GM19193 (cell line): ENCODE measurements at regions not wholly inside any gene's neighbourhood (a gene's known extent, or its start where the extent isn't known, plus 50 kb on each side); places are given as distances from the start of the nearest gene placed in this dataset.

Experiments
- POLR2A ChIP-seq: IDR thresholded peaks from 4 replicates; pipeline ENCODE4 v1.6.1; 2011; ENCODE audit not compliant: insufficient read depth, insufficient read length; ENCODE audit errors: extremely low read depth

GRCh38 chr6:113308266-113308665 lies 548.9 kb upstream of the MARCKS start:
- no peak for TF ChIP-seq POLR2A

GRCh38 chr6:113313841-113314240 lies 543.3 kb upstream of the MARCKS start:
- no peak for TF ChIP-seq POLR2A

GRCh38 chr6:113315165-113315564 lies 542.0 kb upstream of the MARCKS start:
- no peak for TF ChIP-seq POLR2A

- no peak for TF ChIP-seq POLR2A
These were observed 541.3 kb upstream of the MARCKS start for GRCh38 chr6:113315879-113316278.

- no peak for TF ChIP-seq POLR2A
These were observed 539.7 kb upstream of the MARCKS start for GRCh38 chr6:113317442-113317841.

- no peak for TF ChIP-seq POLR2A
These were observed 539.1 kb upstream of the MARCKS start for GRCh38 chr6:113317891-113318574.

GRCh38 chr6:113318575-113318917 lies 538.6 kb upstream of the MARCKS start:
- TF ChIP-seq POLR2A, result no peak

GRCh38 chr6:113320653-113321052 lies 536.5 kb upstream of the MARCKS start:
- TF ChIP-seq POLR2A, result no peak

- TF ChIP-seq POLR2A, result no peak
These were observed 530.4 kb upstream of the MARCKS start for GRCh38 chr6:113326781-113327180.

GRCh38 chr6:113328886-113329381 lies 528.2 kb upstream of the MARCKS start:
- no peak for TF ChIP-seq POLR2A

- no peak for TF ChIP-seq POLR2A
These were observed 527.1 kb upstream of the MARCKS start for GRCh38 chr6:113329942-113330635.

- TF ChIP-seq POLR2A, result no peak
These were observed 526.6 kb upstream of the MARCKS start for GRCh38 chr6:113330636-113330946.

- TF ChIP-seq POLR2A, result no peak
These were observed 526.1 kb upstream of the MARCKS start for GRCh38 chr6:113331021-113331420.

- TF ChIP-seq POLR2A, result no peak
These were observed 518.5 kb upstream of the MARCKS start for GRCh38 chr6:113338644-113339043.

GRCh38 chr6:113339209-113339608 lies 517.9 kb upstream of the MARCKS start:
- TF ChIP-seq POLR2A, result no peak

- no peak for TF ChIP-seq POLR2A
These were observed 516.8 kb upstream of the MARCKS start for GRCh38 chr6:113340371-113340770.
